Caco-2 (cell line): ENCODE measurements at regions not wholly inside any gene's neighbourhood (a gene's known extent, or its start where the extent isn't known, plus 50 kb on each side); places are given as distances from the start of the nearest gene placed in this dataset.

Source experiments
- BruUV-seq: library from RNA; stranded (reverse); fragments of 400-500 nt; replicated peaks from 2 replicates; lab custom pipeline; 2021; lab: Mats Ljungman, UMichigan
- CTCF ChIA-PET: fragments of 300-600 bp; sonication (Branson Sonifier 250); formaldehyde crosslinking; loops from one replicate; lab custom pipeline; 2022; ENCODE audit warnings: antibody characterized with exemption; lab: Charles Lee
- POLR2A ChIA-PET: fragments of 300-600 bp; sonication (Branson Sonifier 250); formaldehyde crosslinking; loops from one replicate; lab custom pipeline; 2022; ENCODE audit warnings: antibody characterized with exemption; lab: Charles Lee
- DNase-seq, 2 experiments: peaks; one replicate each; pipeline versions ENCODE4 v3.0.0 to v3.0.0-alpha.2; 2020 to 2022
- H3K27me3 ChIP-seq: replicated peaks from 2 replicates; pipeline ENCODE4 v1.6.0; 2011; ENCODE audit warnings: low read length; ENCODE audit not compliant: control insufficient read depth, insufficient read depth
- H3K36me3 ChIP-seq: 2 replicates; pipeline ENCODE4 v1.5.1; 2011; ENCODE audit warnings: low read length; ENCODE audit not compliant: control insufficient read depth, insufficient read depth
- H3K4me1 ChIP-seq: fragments of 250-450 bp; sonication (Bioruptor Pico); 2 replicates; pipeline ENCODE4 v1.5.1; 2020; ENCODE audit warnings: mild to moderate bottlenecking
- H3K4me3 ChIP-seq: 2 replicates; pipeline ENCODE4 v1.5.1; 2011; ENCODE audit warnings: low read depth, mild to moderate bottlenecking, control low read depth, low read length
- H3K9me3 ChIP-seq: fragments of 250-450 bp; sonication (Bioruptor Pico); 2 replicates; pipeline ENCODE4 v1.5.1; 2020; ENCODE audit warnings: mild to moderate bottlenecking, moderate library complexity
- H3K27ac Mint-ChIP-seq: one replicate; pipeline ENCODE4 v1.8.0; 2022; ENCODE audit warnings: mixed read lengths; ENCODE audit not compliant: unreplicated experiment
- H3K27me3 Mint-ChIP-seq: one replicate; pipeline ENCODE4 v1.8.0; 2022; ENCODE audit warnings: mixed read lengths; ENCODE audit not compliant: insufficient read depth, unreplicated experiment
- H3K36me3 Mint-ChIP-seq: one replicate; pipeline ENCODE4 v1.8.0; 2022; ENCODE audit warnings: mild to moderate bottlenecking, mixed read lengths; ENCODE audit not compliant: insufficient read depth, unreplicated experiment
- H3K4me1 Mint-ChIP-seq: one replicate; pipeline ENCODE4 v1.8.0; 2022; ENCODE audit warnings: low read depth, mixed read lengths; ENCODE audit not compliant: unreplicated experiment
- H3K4me3 Mint-ChIP-seq: one replicate; pipeline ENCODE4 v1.8.0; 2022; ENCODE audit warnings: mild to moderate bottlenecking, moderate library complexity, mixed read lengths; ENCODE audit not compliant: unreplicated experiment
- H3K9me3 Mint-ChIP-seq: one replicate; pipeline ENCODE4 v1.8.0; 2022; ENCODE audit warnings: mixed read lengths; ENCODE audit not compliant: unreplicated experiment
- intact Hi-C: fragments of 100-400 bp; cut with micrococcal nuclease; formaldehyde crosslinking; loops from one replicate; pipeline ENCODE4 v1.10.0; 2022; ENCODE audit not compliant: unreplicated experiment
- TF ChIP-seq, protein P1 (sequence below), 2 experiments: fragments of 200-600 bp in 1 of 2; IDR thresholded peaks; 1 replicate in 1 of 2; 2 replicates in 1 of 2; pipeline versions ENCODE4 v1.5.1 to v1.8.0; 2011 to 2022; ENCODE audit warnings: antibody characterized with exemption in 1 of 2, control low read depth in 1 of 2, inconsistent platforms in 1 of 2, low read depth in 1 of 2, low read length in 1 of 2, mild to moderate bottlenecking in 1 of 2, moderate library complexity in 1 of 2; ENCODE audit not compliant: insufficient read depth in 1 of 2, severe bottlenecking in 1 of 2, unreplicated experiment in 1 of 2

DNA sequence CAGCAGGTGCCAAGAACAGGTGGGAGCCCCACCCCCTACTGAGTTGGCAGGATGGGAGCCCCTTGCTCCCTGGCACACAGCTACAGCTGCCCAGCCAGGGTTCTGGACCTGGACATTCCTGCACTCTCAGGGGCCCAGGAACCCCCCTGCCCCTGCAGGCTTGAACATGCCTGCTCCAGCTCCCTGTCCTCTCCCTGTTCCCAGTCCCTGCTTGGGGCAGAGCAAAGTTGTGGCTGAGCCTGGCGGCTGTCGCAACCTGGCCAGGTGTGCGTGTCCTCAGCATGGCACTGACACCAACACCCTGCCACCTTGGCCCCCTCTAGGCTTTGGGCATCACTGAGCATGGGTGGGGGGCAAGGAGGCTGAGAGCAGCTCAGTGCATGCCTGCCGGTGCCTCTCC lies 491.2 kb upstream of the NOX3 start:
- no peaks in the 10 kb centered on the region for H3K27me3 ChIP-seq
- ChIA-PET CTCF (no interaction called here), POLR2A (no interaction called here)
- Mint-ChIP-seq H3K36me3 (no peaks in the 10 kb centered on the region), H3K4me1 (no peaks in the 10 kb centered on the region), H3K27me3 (no peaks in the 10 kb centered on the region), H3K27ac (no peak overlapping the region), H3K4me3 (no peak overlapping the region), H3K9me3 (no peaks in the 10 kb centered on the region)
- TF ChIP-seq, protein P1, sequence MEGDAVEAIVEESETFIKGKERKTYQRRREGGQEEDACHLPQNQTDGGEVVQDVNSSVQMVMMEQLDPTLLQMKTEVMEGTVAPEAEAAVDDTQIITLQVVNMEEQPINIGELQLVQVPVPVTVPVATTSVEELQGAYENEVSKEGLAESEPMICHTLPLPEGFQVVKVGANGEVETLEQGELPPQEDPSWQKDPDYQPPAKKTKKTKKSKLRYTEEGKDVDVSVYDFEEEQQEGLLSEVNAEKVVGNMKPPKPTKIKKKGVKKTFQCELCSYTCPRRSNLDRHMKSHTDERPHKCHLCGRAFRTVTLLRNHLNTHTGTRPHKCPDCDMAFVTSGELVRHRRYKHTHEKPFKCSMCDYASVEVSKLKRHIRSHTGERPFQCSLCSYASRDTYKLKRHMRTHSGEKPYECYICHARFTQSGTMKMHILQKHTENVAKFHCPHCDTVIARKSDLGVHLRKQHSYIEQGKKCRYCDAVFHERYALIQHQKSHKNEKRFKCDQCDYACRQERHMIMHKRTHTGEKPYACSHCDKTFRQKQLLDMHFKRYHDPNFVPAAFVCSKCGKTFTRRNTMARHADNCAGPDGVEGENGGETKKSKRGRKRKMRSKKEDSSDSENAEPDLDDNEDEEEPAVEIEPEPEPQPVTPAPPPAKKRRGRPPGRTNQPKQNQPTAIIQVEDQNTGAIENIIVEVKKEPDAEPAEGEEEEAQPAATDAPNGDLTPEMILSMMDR (IDR thresholded peaks at IDR 0.05; ENCODE audit: insufficient read depth in 1 of 2, low read depth in 1 of 2, low read length in 1 of 2, severe bottlenecking in 1 of 2, unreplicated experiment in 1 of 2): no peak
- H3K4me1 ChIP-seq: no peaks in the 10 kb centered on the region
- intact Hi-C loops: no loop called here
- no TSS peak for BruUV-seq
- DNase-seq: no peak
- no peak overlapping the region for H3K4me3 ChIP-seq
- no peaks in the 10 kb centered on the region for H3K9me3 ChIP-seq
- no peaks in the 10 kb centered on the region for H3K36me3 ChIP-seq

DNA sequence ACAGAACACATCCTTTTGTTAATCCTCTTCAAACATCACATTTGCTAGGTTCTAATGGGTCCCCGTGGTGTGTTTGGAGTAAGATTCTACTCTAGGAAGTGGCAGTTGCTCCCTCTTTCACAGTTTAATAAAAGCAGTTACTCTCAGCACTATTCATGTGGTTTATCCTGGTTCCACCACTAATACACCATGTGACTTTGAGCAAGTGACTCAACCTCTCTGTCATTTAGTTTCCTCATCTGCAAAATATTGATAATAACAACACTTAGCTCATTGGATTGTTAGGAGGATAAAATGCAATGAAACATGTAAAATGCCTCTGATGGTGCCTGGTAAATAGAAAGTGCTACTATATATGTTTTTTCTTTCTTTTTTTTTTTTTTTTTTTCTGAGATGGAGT lies 488.0 kb upstream of the NOX3 start:
- Mint-ChIP-seq H3K4me1 (no peaks in the 10 kb centered on the region), H3K9me3 (no peaks in the 10 kb centered on the region), H3K27ac (no peak overlapping the region), H3K27me3 (no peaks in the 10 kb centered on the region), H3K36me3 (no peaks in the 10 kb centered on the region), H3K4me3 (no peak overlapping the region)
- BruUV-seq: no TSS peak
- POLR2A ChIA-PET: no interaction called here
- TF ChIP-seq, protein P1 (IDR thresholded peaks at IDR 0.05; ENCODE audit: insufficient read depth in 1 of 2, low read depth in 1 of 2, low read length in 1 of 2, severe bottlenecking in 1 of 2, unreplicated experiment in 1 of 2): no peak
- Histone ChIP-seq H3K36me3 (no peaks in the 10 kb centered on the region), H3K9me3 (no peaks in the 10 kb centered on the region), H3K27me3 (no peaks in the 10 kb centered on the region), H3K4me3 (no peak overlapping the region), H3K4me1 (no peaks in the 10 kb centered on the region)
- no peak for DNase-seq
- CTCF ChIA-PET: no interaction called here
- intact Hi-C loops: no loop called here

DNA sequence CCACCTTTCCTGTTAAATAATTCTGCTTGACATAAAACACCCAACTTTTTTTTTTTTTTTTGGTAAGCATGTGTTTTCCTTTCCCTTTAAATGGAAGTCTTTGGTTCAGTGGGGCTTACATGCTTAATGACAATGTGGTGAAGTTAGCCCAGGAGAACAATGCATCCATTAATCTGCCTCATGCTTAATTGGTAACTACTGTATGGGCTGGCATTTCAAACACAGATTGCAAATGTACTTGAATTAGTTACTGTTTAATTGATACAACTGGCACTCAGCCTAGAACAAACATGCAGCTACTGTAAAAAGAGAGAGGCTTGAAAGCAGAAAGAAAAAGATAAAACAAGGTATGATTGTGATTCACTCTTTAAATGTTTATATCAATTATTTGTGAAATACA lies 483.6 kb upstream of the NOX3 start:
- TF ChIP-seq, protein P1 (IDR thresholded peaks at IDR 0.05; ENCODE audit: insufficient read depth in 1 of 2, low read depth in 1 of 2, low read length in 1 of 2, severe bottlenecking in 1 of 2, unreplicated experiment in 1 of 2): no peak
- H3K9me3 ChIP-seq: no peaks in the 10 kb centered on the region
- no peak for DNase-seq

More for the DNA sequence above, 483.6 kb upstream of the NOX3 start:
- intact Hi-C loops: no loop called here
- CTCF ChIA-PET: no interaction called here
- Mint-ChIP-seq H3K36me3 (no peaks in the 10 kb centered on the region), H3K27ac (no peak overlapping the region), H3K9me3 (no peaks in the 10 kb centered on the region), H3K27me3 (no peaks in the 10 kb centered on the region), H3K4me1 (no peaks in the 10 kb centered on the region), H3K4me3 (no peak overlapping the region)
- no TSS peak for BruUV-seq
- POLR2A ChIA-PET: no interaction called here
- Histone ChIP-seq H3K4me3 (no peak overlapping the region), H3K36me3 (no peaks in the 10 kb centered on the region), H3K4me1 (no peaks in the 10 kb centered on the region), H3K27me3 (no peaks in the 10 kb centered on the region)
